IPS DF 4.7 (cell line): ENCODE measurements at regions not wholly inside any gene's neighbourhood (a gene's known extent, or its start where the extent isn't known, plus 50 kb on each side); places are given as distances from the start of the nearest gene placed in this dataset.
"Not testable (repeated sequence)": the region's sequence is repeated elsewhere in the genome, so short reads cannot be mapped to it uniquely, and the experiment has no call there.

Experiments used
- DNase-seq: peaks from one replicate; pipeline ENCODE4 v3.0.0-alpha.2; 2013; ENCODE audit warnings: low spot score; ENCODE audit errors: extremely low read depth

DNA sequence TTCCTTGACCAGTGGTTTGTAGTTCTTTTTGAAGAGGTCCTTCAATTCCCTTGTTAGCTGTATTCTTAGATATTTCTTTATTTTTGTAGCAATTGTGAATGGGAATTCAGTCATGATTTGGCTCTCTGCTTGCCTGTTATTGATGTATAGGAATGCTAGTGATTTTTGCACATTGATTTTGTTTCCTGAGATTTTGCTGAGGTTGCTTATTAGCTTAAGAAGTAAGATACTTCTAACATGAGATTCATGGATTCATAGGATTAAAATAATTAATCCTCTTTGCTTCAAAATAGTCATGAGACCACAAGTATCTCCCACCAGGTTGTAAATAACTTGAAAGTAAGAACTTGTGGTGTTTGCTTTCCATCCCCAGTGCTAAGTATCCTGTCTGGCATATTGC is 308.9 kb downstream of the DTHD1 start:
- no peak for DNase-seq

GRCh38 chr4:36601864-36602495 is 320.6 kb downstream of the DTHD1 start:
- no peak for DNase-seq

- no peak for DNase-seq
These were observed 328.2 kb downstream of the DTHD1 start for GRCh38 chr4:36609661-36610060.

- DNase-seq = no peak
These were observed 329.2 kb downstream of the DTHD1 start for GRCh38 chr4:36610628-36611027.

DNA sequence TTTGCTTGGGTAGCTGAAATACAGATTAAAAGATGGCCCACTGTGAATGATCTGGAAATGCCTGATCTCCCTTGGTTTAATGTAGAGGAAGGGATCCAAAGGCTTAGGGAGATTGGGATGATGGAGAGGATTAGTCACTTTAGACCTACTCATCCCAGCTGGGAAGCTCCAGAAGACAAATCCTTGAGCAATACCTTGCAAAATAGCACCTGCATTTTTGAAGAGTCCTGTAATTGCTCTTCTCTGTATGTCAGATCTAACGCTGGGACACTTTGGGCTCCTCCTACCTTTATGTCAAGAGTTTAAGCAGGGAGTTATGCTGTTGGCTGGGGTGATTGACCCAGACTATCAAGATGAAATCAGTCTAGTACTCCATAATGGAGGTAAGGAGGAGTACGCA is 331.7 kb downstream of the DTHD1 start:
- not testable (repeated sequence) for DNase-seq

- DNase-seq = no peak
These were observed 332.6 kb downstream of the DTHD1 start for GRCh38 chr4:36614011-36614410.

- DNase-seq = no peak
These were observed 336.7 kb downstream of the DTHD1 start for GRCh38 chr4:36618102-36618501.

DNA sequence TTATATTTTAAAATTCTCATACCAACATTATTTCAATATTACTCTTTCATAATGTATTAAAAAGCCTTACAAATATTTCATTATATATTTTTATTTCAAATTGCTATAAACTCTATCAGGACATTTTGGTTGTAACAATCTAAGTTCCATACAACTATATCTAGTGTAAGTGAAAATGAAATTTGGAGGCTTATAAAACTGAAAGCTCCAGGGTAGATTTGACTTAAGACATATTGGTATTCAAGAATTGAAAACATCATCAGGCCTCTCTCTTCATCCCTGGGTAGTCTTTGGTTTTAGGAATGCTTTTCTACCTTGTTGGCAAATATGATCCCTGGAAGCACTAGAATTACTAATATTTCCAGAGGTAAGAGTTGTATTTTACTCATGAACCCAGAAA is 342.6 kb downstream of the DTHD1 start:
- DNase-seq = no peak

- no peak for DNase-seq
These were observed 356.9 kb downstream of the DTHD1 start for GRCh38 chr4:36638273-36638811.

DNA sequence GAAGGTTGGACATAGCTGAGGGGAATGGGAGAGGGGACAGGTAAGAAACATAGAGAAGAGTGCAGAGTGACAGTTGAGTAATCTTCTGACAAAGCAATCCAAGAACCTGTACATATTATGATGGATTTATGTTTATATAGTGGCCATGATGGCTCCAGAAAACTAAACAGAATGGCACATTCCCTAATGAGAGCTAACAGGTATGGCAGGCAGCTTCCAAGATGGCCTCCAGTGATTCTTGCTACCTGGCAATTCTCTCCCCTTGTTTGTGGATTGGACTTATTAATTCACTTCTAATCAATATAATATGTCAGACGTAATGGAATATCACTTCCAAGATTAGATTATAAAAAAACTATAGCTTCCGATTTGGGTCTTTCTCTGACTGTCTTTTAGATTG is 359.5 kb downstream of the DTHD1 start:
- DNase-seq = no peak

- DNase-seq = no peak
These were observed 369.8 kb downstream of the DTHD1 start for GRCh38 chr4:36651253-36651652.

- no peak for DNase-seq
These were observed 371.4 kb downstream of the DTHD1 start for GRCh38 chr4:36652857-36653256.

GRCh38 chr4:36665985-36666527 is 384.6 kb downstream of the DTHD1 start:
- no peak for DNase-seq

DNA sequence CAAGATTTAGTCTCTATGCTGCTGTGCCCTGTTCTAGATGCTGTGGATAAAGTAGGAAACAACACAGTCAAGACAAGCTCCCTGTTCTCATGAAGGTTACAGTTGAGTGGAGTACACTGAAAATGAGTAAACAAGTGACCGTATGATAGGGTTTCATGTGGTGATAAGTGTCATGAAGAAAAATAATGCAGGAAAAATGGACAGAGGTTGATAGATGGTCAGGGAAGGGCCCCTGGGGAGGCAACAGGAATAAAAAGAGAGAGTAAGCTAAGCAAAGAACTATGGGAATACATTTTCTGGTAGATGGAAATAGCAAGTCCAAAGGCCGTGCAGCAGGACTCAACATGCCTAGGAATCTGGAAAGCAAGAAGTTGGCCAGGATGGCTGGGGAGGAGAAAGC is 394.0 kb downstream of the DTHD1 start:
- no peak for DNase-seq

- no peak for DNase-seq
These were observed 395.0 kb downstream of the DTHD1 start for GRCh38 chr4:36676139-36677050.

GRCh38 chr4:36677112-36677511 is 395.7 kb downstream of the DTHD1 start:
- DNase-seq = no peak

DNA sequence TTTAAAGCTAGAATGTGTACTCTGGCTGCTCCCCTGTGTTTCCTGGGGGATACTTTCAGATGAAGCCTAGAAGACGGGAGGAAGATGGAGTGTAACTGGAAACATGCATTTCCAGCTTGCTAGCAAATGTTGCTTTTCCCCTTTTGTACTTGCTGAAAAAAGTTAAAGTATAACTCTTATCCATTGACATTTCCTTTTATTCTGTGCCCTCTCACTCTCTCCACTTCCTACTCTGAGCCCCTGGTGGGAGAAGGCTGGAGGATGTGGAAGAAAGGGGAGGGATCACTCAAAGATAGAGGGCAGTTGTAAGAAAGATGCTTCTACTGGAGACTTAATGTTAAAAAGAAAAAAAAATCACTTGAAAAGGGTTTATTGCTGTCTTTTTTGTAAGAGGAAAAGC is 396.5 kb downstream of the DTHD1 start:
- DNase-seq = no peak

DNA sequence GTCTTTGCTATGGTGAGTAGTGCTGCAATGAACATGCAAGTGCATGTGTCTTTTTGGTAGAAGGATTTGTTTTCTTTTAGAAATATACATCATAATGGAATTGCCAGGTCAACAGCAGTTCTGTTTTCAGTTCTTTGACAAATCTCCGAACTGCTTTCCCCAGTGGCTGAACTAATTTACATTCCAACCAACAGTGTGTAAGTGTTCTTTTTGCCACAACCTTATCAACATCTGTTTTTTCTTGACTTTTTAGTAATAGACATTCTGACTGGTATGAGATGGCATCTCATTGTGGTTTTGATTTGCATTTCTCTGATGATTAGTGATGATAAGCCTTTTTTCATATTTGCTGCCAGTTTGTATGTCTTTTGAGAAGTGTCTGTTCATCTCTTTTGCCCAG is 406.3 kb downstream of the DTHD1 start:
- DNase-seq = no peak

DNA sequence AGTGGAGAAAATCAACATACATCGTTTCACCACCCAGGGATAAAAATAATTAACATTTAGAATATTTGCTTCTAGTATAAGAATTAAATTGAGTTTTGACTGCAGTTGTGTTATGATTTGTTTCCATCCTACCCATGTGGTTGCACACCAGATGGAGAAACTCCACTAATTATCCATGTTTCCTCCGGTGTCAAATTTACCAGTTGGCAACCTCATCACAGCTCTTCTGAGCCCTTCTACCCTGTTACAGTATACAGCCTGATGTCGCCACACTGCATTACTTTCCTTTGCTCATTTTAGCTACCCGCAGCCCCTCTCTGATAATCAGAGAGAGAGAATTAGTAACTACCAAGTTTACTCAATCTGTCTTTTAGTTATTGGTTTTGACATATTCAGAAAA is 411.2 kb downstream of the DTHD1 start:
- no peak for DNase-seq

DNA sequence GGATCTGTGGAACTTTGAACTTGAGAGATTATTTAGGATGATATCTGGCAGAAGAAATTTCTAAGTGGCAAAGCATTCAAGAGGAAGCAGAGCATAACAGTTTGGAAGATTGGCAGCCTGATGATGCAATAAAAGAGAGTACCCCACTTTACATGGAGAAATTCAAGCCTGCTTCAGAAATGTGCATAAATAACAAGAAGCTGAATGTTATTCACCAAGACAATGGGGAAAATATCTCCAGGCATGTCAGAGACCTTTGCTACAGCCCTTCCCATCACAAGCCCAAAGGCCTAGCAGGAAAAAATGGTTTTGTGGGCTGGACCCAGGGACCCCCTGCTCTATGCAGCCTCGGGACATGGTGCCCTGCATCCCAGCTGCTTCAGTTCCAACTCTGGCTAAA is 420.8 kb downstream of the DTHD1 start:
- DNase-seq = no peak

GRCh38 chr4:36704289-36704688 is 422.9 kb downstream of the DTHD1 start:
- no peak for DNase-seq

GRCh38 chr4:36709991-36710390 is 428.6 kb downstream of the DTHD1 start:
- DNase-seq = no peak
